HG03095 (cell line): ENCODE measurements at regions not wholly inside any gene's neighbourhood (a gene's known extent, or its start where the extent isn't known, plus 50 kb on each side); places are given as distances from the start of the nearest gene placed in this dataset.
A peak's percentile ranks its signal among the peaks of the same experiment; 100 is the strongest.

Experiments used
- ATAC-seq: cut with Tn5 transposase; IDR thresholded peaks from one replicate; pipeline ENCODE4 v1.9.1; 2021; ENCODE audit warnings: moderate library complexity; ENCODE audit not compliant: unreplicated experiment

GRCh38 chr7:30212701-30213111 is 71.7 kb upstream of the ZNRF2 start:
- no peak for ATAC-seq

DNA sequence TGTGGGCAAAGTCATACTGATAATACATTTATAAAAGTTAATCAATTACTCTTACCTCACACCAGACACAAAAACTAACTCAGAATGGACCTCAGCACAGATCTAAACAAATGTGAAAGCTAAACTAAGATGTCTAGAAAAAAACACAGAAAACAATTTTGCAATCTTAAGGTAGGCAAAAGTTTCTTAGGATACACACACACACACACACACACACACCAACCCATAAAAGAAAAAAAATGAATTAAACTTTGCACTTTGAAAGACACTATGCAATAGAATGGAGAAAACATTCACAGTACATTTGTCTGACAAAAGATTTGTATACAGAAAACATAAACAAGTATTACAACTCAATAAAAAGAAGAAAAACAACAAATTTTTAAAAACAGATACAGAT is 70.8 kb upstream of the ZNRF2 start:
- ATAC-seq, result no peak

DNA sequence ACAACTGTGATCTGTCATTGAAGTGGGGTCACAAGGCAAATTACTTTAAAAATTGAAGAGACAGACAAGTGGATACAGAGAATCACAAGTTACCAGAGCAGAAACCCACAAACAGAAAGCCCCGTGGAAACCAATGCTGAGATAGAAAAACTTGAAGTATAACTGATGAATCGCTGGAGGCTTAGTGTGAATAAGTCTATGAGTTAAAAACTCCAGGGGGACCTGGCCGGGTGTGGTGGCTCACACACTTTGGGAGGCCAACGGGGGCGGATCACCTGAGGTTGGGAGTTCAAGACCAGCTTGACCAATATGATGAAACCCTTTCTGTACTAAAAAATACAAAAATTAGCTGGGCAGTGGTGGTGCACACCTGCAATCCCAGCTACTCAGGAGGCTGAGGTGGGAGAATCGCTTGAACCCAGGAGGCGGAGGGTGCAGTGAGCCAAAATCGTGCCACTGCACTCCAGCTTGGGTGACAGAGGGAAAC is 69.7 kb upstream of the ZNRF2 start:
- no peak for ATAC-seq

GRCh38 chr7:30221764-30222163 is 62.6 kb upstream of the ZNRF2 start:
- ATAC-seq, result no peak

DNA sequence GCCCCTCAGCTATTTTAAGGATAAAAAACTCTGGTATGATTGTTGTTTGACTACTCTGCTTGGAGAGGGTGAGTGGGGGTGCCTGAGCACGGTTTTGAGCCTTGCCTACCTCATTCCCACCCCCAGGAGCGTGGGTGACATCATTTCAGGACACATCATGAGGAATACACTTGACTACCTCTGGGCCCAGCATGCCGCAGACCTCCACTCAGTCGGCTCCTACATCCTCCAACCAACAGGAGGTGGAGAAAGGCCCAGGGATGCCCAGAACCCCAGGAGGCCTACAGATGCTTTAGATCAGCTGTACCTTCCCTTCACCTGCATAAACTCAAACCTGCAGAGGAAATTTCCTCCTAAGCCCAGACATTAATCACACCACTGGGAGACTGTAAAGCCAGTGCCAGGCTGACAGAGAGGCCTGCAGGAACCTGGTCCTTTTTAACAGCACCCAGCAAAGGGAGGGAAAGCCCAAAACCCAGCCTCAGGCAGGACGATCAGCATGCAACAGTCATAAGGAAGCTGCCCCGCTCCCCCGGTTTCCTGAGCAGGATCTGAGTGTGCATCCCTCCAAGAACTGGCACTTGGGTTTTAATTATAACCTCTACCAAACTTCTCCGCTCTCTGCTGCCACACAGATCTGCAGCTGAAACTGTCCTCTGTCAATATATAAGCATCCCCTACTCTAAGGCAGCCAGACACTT is 61.7 kb upstream of the ZNRF2 start:
- no peak for ATAC-seq

DNA sequence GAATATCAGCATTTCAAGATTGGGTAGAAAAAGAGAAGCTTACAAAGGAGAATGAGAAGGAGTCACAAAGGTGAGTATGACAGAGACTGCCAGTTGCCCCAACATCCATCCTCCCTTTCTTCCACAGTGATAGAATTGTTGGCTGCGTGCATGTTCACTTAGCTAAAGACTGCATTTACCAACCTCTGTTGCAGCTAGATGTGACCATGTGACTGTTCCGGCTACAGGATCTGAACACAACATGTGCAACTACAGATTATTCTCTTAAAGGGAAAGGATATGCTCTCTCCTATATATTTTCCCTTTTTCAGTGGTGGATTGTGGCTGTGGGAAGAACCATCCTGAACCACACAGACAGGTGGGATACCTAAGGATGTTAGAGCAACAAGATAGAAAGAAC is 60.5 kb upstream of the ZNRF2 start:
- ATAC-seq, result no peak

- ATAC-seq, result no peak
Observed at GRCh38 chr7:30224511-30225062, 59.8 kb upstream of the ZNRF2 start.

DNA sequence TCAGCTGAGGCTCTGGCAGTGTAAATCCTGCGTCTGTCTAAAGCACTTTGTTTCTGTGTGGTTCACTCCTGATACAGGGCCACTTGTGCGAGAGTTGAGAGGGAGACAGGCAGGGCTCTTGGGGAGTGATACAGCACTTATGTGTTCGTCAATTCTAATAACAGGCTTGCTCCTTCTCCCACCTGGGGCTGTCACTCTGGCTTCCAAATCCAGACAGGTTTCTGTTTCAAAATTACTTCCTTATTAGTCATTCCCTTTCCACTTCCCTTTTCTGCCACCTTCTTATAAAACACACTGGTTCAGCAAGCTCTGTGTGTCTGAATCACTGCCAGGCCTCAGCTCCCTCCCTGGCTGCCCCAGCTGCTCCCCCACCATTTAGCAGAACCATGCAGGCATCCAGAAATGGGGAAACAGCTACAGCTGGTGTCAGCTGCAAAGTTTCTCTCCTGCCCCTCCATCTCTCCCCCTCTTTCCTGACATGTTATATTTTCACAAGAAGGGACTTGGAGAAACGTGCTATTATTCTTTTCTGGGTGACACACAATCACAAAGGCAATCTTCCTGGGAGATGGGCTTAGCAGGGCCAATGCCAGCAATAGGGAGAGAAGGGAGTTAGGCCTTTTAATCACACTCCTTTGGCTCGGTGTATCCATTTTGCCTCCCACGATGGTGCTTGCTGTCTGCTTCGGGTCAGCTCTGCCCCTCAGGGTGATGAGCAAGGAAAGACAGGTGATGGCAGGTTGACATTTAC is 58.4 kb upstream of the ZNRF2 start:
- peak; percentile 62 for ATAC-seq

GRCh38 chr7:30226614-30227268 is 57.7 kb upstream of the ZNRF2 start:
- ATAC-seq, result no peak

DNA sequence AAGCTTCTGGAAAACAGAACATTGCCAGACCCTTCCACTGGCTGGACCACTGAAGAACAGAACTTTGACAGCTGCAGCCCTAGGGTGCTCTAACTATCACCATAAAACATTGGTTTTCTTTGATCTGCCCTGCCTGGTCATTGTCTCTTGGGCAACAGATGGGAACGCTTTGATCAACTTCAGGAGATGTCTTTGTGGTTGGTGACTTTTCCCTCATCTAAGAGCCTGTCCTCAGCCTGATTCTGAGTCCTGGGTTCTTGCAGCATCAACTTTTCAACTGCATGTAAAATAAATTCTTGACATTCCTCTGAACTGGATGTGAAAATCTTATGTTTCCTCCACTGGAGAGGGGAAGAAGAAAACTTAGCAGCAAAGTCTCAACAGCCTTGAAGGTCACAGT is 53.1 kb upstream of the ZNRF2 start:
- ATAC-seq, result no peak

- no peak for ATAC-seq
Observed at GRCh38 chr7:30232391-30232790, 52.0 kb upstream of the ZNRF2 start.
